OCI-LY7 (cell line): ENCODE measurements at regions not wholly inside any gene's neighbourhood (a gene's known extent, or its start where the extent isn't known, plus 50 kb on each side); places are given as distances from the start of the nearest gene placed in this dataset.

ENCODE experiments used
- EZH2phosphoT487 ChIP-seq: fragments of 200-600 bp; sonication (generic); IDR thresholded peaks from 2 replicates; pipeline ENCODE4 v1.6.1; 2018; ENCODE audit warnings: low read depth, borderline replicate concordance, mild to moderate bottlenecking, mixed run types, antibody characterized with exemption, low read length, moderate library complexity, mixed read lengths
- TF ChIP-seq, protein P1 (sequence below): fragments of 200-600 bp; sonication (generic); conservative IDR thresholded peaks from 2 replicates; pipeline ENCODE4 v1.5.1; 2014; ENCODE audit warnings: mild to moderate bottlenecking, antibody characterized with exemption, low read length, moderate library complexity, mixed read lengths

DNA sequence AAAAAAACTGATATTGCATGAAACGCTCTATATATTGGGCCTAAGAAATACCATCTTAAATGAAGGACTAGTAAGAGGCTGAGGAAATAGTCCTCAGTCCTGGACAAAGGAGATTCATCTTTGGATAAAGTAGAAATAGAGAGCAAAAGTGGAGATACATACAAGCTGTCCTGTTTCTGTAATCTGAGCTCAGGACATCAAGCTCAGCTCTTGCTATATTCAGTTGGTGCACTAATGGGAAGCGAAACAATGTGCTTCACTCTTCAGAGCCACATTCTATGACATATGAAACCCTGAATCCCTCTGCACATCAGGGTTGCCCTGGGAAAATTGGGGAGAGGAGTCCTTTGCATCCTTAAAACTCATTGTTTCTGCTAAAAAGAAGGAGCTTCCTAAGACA lies 290.7 kb downstream of the VPS13C start:
- TF ChIP-seq, protein P1, sequence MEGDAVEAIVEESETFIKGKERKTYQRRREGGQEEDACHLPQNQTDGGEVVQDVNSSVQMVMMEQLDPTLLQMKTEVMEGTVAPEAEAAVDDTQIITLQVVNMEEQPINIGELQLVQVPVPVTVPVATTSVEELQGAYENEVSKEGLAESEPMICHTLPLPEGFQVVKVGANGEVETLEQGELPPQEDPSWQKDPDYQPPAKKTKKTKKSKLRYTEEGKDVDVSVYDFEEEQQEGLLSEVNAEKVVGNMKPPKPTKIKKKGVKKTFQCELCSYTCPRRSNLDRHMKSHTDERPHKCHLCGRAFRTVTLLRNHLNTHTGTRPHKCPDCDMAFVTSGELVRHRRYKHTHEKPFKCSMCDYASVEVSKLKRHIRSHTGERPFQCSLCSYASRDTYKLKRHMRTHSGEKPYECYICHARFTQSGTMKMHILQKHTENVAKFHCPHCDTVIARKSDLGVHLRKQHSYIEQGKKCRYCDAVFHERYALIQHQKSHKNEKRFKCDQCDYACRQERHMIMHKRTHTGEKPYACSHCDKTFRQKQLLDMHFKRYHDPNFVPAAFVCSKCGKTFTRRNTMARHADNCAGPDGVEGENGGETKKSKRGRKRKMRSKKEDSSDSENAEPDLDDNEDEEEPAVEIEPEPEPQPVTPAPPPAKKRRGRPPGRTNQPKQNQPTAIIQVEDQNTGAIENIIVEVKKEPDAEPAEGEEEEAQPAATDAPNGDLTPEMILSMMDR, result no peak
- no peak for TF ChIP-seq EZH2phosphoT487
